ENCODE measurements at regions not wholly inside any gene's neighbourhood (a gene's known extent, or its start where the extent isn't known, plus 50 kb on each side); places are given as distances from the start of the nearest gene placed in this dataset.

DNA sequence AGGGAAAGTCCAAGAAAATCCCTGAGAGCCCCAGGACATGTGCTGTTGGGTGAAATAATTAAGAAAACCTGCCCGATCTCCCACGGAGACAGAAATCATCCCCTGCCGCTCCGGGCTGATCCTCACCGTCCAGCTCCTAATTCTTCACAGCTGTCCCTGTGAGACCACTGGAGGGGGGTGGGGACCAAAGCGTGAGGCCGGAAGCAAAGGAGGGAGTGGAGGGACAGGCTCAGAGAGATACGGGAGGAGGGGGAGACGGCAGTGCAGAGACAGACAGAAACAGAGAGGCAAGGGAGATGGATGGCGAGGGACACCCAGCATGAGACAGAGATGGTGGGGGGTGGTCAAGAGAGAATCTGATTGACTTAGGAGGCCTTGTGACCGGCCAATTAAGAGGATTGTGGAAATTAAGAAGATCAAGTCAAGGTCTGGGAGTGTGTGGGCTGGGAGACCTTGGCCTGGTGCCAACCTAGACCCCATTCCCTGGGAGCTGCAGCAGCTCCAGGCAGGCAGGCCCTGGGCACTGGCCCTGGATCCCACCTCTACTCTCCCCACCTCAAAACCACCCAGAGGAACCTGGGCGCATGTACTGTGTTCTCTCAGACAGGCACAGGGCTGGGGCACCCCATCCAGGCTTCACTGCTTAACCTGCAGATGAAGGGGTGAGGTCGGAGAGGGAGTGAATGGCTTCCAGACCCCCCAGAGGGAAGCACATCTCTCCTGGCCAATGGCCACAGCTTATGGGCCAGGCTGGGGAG, 113.2 kb upstream of the ALDH1A3 start:
- no peaks in the 10 kb centered on the region for H3K36me3 ChIP-seq
- H3K9me3 ChIP-seq = no peaks in the 10 kb centered on the region
- no peak overlapping the region for H3K27ac ChIP-seq
- WGBS, 2 donors = 40 to 41% methylated on average over 12 to 13 of the region's 13 CpGs
- peak in 1 of 2 donors; percentile 10 for DNase-seq (ENCODE audit: low spot score in 2 of 2)
- peaks cover 0 to 19% (median 0%) of the 10 kb centered on the region in 4 donors for H3K4me1 ChIP-seq
- no peaks in the 10 kb centered on the region for H3K27me3 ChIP-seq
- H3K4me3 ChIP-seq = no peak overlapping the region
- TF ChIP-seq, protein P1, sequence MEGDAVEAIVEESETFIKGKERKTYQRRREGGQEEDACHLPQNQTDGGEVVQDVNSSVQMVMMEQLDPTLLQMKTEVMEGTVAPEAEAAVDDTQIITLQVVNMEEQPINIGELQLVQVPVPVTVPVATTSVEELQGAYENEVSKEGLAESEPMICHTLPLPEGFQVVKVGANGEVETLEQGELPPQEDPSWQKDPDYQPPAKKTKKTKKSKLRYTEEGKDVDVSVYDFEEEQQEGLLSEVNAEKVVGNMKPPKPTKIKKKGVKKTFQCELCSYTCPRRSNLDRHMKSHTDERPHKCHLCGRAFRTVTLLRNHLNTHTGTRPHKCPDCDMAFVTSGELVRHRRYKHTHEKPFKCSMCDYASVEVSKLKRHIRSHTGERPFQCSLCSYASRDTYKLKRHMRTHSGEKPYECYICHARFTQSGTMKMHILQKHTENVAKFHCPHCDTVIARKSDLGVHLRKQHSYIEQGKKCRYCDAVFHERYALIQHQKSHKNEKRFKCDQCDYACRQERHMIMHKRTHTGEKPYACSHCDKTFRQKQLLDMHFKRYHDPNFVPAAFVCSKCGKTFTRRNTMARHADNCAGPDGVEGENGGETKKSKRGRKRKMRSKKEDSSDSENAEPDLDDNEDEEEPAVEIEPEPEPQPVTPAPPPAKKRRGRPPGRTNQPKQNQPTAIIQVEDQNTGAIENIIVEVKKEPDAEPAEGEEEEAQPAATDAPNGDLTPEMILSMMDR (IDR thresholded peaks at IDR 0.05) = no peak
- TF ChIP-seq POLR2A (IDR thresholded peaks at IDR 0.05) = no peak
- no peak for TF ChIP-seq EP300 (IDR thresholded peaks at IDR 0.05)

DNA sequence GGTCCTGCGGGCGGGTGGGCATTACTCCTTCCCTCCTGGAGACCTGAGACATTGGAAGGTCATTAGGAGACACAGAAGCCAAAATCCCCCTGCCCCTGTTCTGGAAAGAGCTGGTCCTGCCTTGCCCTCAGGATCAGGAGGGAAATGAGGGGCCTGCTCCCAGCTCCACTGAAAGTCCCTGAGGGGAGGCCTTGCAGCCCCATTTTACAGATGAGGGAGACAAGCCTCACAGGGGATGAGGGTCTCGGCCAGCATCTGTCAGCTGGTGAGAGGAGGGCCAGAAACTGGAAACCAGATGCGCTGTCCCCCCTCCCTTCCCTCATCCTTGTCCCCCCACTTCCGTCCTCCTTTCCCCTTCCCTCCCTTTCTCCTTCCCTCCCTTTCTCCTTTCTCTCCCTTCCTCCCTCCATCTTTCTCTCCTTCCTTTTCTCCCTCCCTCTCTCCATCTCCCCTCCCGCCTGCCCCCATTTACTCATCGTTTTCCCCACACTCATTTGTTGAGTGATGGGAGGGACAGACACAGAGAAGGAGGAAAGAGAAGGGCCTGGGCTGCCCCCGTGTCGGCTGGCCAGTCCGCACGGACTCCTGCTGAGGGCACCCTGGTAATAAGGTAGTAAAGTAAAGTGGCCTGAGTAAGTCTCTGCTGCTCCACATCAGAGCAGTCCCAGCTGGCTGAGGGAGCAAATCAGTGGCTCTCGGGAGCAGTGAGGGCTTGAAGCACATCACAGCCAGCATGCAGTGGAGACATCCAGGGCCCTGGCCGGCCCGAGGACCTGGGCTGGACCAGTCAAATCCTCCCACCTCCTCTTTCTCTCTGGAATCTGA, 112.4 kb upstream of the ALDH1A3 start:
- H3K4me1 ChIP-seq = peaks cover 0 to 19% (median 0%) of the 10 kb centered on the region in 4 donors
- DNase-seq (ENCODE audit: low spot score in 2 of 2) = peak in 1 of 2 donors; percentile 2
- no peaks in the 10 kb centered on the region for H3K9me3 ChIP-seq
- 83 to 85% methylated on average over 13 to 14 of the region's 14 CpGs for WGBS, 2 donors
- no peak overlapping the region for H3K4me3 ChIP-seq
- TF ChIP-seq POLR2A (IDR thresholded peaks at IDR 0.05) (no peak), EP300 (IDR thresholded peaks at IDR 0.05) (no peak)
- TF ChIP-seq, protein P1 (IDR thresholded peaks at IDR 0.05) = no peak
- no peaks in the 10 kb centered on the region for H3K27me3 ChIP-seq
- no peak overlapping the region for H3K27ac ChIP-seq
- H3K36me3 ChIP-seq = no peaks in the 10 kb centered on the region

DNA sequence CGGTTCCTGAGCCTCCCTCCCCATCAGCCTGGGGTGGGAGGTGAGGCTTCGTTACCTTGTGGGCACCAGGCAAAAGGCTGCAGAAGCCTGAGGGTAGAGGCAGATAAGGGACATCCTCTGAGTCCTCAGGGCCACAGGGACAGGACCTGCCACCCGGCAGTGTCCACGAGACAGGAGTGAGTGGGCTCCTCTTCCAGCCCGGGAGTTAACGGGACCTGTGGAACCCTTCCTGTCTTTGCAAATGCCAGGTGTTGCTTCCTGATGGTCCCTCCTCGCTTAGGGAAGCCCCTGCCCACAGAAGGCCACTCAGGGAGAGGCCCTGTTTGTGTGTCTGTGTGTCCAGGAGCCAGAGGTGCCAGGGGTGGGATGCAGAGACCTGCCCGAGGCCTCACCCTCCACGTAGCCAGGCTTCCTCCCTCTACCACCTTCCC, 111.1 kb upstream of the ALDH1A3 start:
- no peak for DNase-seq (ENCODE audit: low spot score in 2 of 2)
- TF ChIP-seq, protein P1 (IDR thresholded peaks at IDR 0.05) = no peak
- TF ChIP-seq POLR2A (IDR thresholded peaks at IDR 0.05) = no peak
- no peak for TF ChIP-seq EP300 (IDR thresholded peaks at IDR 0.05)
- peaks cover 0 to 19% (median 0%) of the 10 kb centered on the region in 4 donors for H3K4me1 ChIP-seq
- no peaks in the 10 kb centered on the region for H3K36me3 ChIP-seq
- no peaks in the 10 kb centered on the region for H3K27me3 ChIP-seq
- H3K27ac ChIP-seq = no peak overlapping the region
- H3K9me3 ChIP-seq = no peaks in the 10 kb centered on the region
- 93 to 95% methylated on average over 9 of the region's 9 CpGs for WGBS, 2 donors
- no peak overlapping the region for H3K4me3 ChIP-seq

DNA sequence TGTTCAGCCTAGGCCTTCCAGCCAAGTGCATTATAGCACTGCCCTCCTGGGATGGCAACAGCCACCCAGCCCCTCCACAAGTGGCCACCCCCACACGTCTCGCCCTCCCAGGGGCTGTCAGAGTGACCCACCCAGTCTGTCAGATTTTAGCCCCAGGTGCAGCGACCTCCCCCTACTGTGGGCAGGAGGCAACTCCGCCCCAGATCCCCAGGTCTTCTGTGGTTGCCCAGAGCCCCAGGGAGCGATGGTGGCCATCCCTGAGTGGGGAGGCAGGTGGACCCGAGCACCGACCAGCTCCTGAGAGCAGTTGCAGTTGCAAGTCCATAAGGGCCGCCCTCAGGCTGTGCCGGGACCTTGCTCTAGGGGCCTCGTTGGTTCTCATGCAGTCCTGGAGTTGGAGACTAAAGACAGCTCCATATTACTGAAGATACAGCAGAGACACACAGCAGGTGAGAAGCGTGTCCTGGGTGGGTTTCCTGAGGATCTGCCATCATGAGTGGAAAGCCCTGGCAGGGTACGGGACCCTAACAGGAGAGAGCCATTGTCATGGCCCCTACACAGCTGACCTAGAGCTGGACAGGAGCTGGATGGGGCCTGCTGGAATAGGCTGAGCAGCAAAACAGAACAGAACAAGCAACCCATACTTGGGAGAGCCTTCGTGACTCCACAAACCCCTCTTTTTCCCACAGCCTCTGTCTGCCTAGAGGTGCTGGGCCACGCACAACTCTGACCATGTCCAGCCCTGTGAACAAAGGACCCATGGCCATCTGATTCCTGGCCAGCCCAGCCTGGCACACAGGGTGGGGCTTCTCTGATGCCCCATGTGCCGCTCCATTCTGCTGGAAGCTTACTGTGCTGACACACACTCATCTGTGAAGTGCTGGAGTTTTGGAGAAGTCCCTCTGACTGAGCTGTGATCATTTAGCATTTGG, 110.3 kb upstream of the ALDH1A3 start:
- no peaks in the 10 kb centered on the region for H3K9me3 ChIP-seq
- H3K4me1 ChIP-seq = peaks cover 0 to 19% (median 0%) of the 10 kb centered on the region in 4 donors
- H3K27me3 ChIP-seq = no peaks in the 10 kb centered on the region
- no peak overlapping the region for H3K4me3 ChIP-seq
- TF ChIP-seq, protein P1 (IDR thresholded peaks at IDR 0.05) = no peak
- TF ChIP-seq POLR2A (IDR thresholded peaks at IDR 0.05) = no peak
- no peak for TF ChIP-seq EP300 (IDR thresholded peaks at IDR 0.05)
- WGBS, 2 donors = 94 to 97% methylated on average over 9 to 13 of the region's 15 CpGs
- no peaks in the 10 kb centered on the region for H3K36me3 ChIP-seq
- no peak for DNase-seq (ENCODE audit: low spot score in 2 of 2)
- H3K27ac ChIP-seq = no peak overlapping the region
